ENCODE measurements at regions not wholly inside any gene's neighbourhood (a gene's known extent, or its start where the extent isn't known, plus 50 kb on each side); places are given as distances from the start of the nearest gene placed in this dataset.

GRCh38 chr2:191496838-191497237 is 181.1 kb upstream of the NABP1 start:
- Histone ChIP-seq H4K20me1 (ENCODE audit: insufficient read depth) (no peaks in the 10 kb centered on the region), H3K4me3 (IDR thresholded peaks at IDR 0.05; ENCODE audit: insufficient read depth, low read depth, low read length) (no peak overlapping the region), H3K27me3 (ENCODE audit: insufficient read depth, low read depth) (no peaks in the 10 kb centered on the region), H3K4me1 (ENCODE audit: low read depth, poor library complexity, severe bottlenecking) (no peaks in the 10 kb centered on the region), H3K27ac (no peak overlapping the region), H2AFZ (ENCODE audit: low read depth) (no peak overlapping the region), H3K36me3 (ENCODE audit: insufficient read depth) (no peaks in the 10 kb centered on the region), H3K4me2 (no peak overlapping the region), H3K79me2 (ENCODE audit: insufficient read depth, low read depth) (no peaks in the 10 kb centered on the region), H3K9ac (no peak overlapping the region)
- TF ChIP-seq CTCF (conservative IDR thresholded peaks at IDR 0.05; ENCODE audit: low read depth, low read length) = no peak

- no peaks in the 10 kb centered on the region for H4K20me1 ChIP-seq (ENCODE audit: insufficient read depth)
- no peaks in the 10 kb centered on the region for H3K79me2 ChIP-seq (ENCODE audit: insufficient read depth, low read depth)
- H3K4me2 ChIP-seq = no peak overlapping the region
- H2AFZ ChIP-seq (ENCODE audit: low read depth) = no peak overlapping the region
- no peaks in the 10 kb centered on the region for H3K36me3 ChIP-seq (ENCODE audit: insufficient read depth)
- H3K9ac ChIP-seq = no peak overlapping the region
- no peak overlapping the region for H3K4me3 ChIP-seq (IDR thresholded peaks at IDR 0.05; ENCODE audit: insufficient read depth, low read depth, low read length)
- H3K4me1 ChIP-seq (ENCODE audit: low read depth, poor library complexity, severe bottlenecking) = no peaks in the 10 kb centered on the region
- H3K27me3 ChIP-seq (ENCODE audit: insufficient read depth, low read depth) = no peaks in the 10 kb centered on the region
- no peak overlapping the region for H3K27ac ChIP-seq
- TF ChIP-seq CTCF (conservative IDR thresholded peaks at IDR 0.05; ENCODE audit: low read depth, low read length) = no peak
Observed at GRCh38 chr2:191497822-191498221, 180.1 kb upstream of the NABP1 start.

- Histone ChIP-seq H3K79me2 (ENCODE audit: insufficient read depth, low read depth) (no peaks in the 10 kb centered on the region), H3K4me3 (IDR thresholded peaks at IDR 0.05; ENCODE audit: insufficient read depth, low read depth, low read length) (no peak overlapping the region), H3K4me2 (no peak overlapping the region), H3K27ac (no peak overlapping the region), H4K20me1 (ENCODE audit: insufficient read depth) (no peaks in the 10 kb centered on the region), H3K4me1 (ENCODE audit: low read depth, poor library complexity, severe bottlenecking) (no peaks in the 10 kb centered on the region), H3K9ac (no peak overlapping the region), H2AFZ (ENCODE audit: low read depth) (no peak overlapping the region), H3K36me3 (ENCODE audit: insufficient read depth) (no peaks in the 10 kb centered on the region), H3K27me3 (ENCODE audit: insufficient read depth, low read depth) (no peaks in the 10 kb centered on the region)
- no peak for TF ChIP-seq CTCF (conservative IDR thresholded peaks at IDR 0.05; ENCODE audit: low read depth, low read length)
Observed at GRCh38 chr2:191499050-191499449, 178.9 kb upstream of the NABP1 start.

GRCh38 chr2:191499874-191500565 is 177.9 kb upstream of the NABP1 start:
- H3K4me1 ChIP-seq (ENCODE audit: low read depth, poor library complexity, severe bottlenecking) = no peaks in the 10 kb centered on the region
- H3K27ac ChIP-seq = no peak overlapping the region
- H2AFZ ChIP-seq (ENCODE audit: low read depth) = no peak overlapping the region
- TF ChIP-seq CTCF (conservative IDR thresholded peaks at IDR 0.05; ENCODE audit: low read depth, low read length) = no peak
- no peaks in the 10 kb centered on the region for H3K36me3 ChIP-seq (ENCODE audit: insufficient read depth)
- H3K4me2 ChIP-seq = no peak overlapping the region
- no peak overlapping the region for H3K4me3 ChIP-seq (IDR thresholded peaks at IDR 0.05; ENCODE audit: insufficient read depth, low read depth, low read length)
- H4K20me1 ChIP-seq (ENCODE audit: insufficient read depth) = no peaks in the 10 kb centered on the region
- H3K27me3 ChIP-seq (ENCODE audit: insufficient read depth, low read depth) = no peaks in the 10 kb centered on the region
- no peaks in the 10 kb centered on the region for H3K79me2 ChIP-seq (ENCODE audit: insufficient read depth, low read depth)
- no peak overlapping the region for H3K9ac ChIP-seq
